ENCODE measurements at regions not wholly inside any gene's neighbourhood (a gene's known extent, or its start where the extent isn't known, plus 50 kb on each side); places are given as distances from the start of the nearest gene placed in this dataset.
A peak's percentile ranks its signal among the peaks of the same experiment; 100 is the strongest.

DNA sequence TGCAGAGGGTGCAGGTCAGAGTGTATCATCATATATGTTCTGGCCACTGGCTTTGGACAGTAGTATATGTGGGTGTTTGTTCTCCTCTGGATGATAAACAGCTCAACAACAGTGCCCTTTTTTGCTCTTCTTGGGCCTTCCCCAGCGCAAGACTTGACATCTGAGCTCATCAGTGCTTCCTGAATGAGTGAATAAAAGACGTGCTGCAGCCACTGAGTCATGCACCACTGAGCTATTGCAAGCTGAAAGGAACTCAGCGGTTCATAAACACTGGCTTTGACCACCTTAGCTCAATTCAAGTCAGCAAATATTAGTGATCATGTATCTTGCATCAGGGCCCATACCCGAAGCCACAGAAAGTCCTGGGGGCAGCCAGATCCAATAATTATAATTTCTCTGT, 105.3 kb upstream of the KCNG1 start:
- Histone ChIP-seq H3K79me2 (ENCODE audit: control insufficient read depth, insufficient read depth, low read length) (no peaks in the 10 kb centered on the region), H3K36me3 (ENCODE audit: control insufficient read depth in 2 of 2, extremely low read depth in 1 of 2, insufficient read depth in 2 of 2, low read length in 2 of 2) (no peaks in the 10 kb centered on the region), H4K20me1 (ENCODE audit: control insufficient read depth, extremely low read depth, insufficient read depth, low read length) (no peaks in the 10 kb centered on the region), H3K9me1 (ENCODE audit: control insufficient read depth, extremely low read depth, insufficient read depth, low read length) (no peaks in the 10 kb centered on the region), H3K9me3 (ENCODE audit: control insufficient read depth, low read depth, low read length) (no peaks in the 10 kb centered on the region), H2AFZ (ENCODE audit: control insufficient read depth, low read length) (no peak overlapping the region), H3K4me2 (ENCODE audit: control insufficient read depth, extremely low read depth, insufficient read depth, low read depth, low read length) (peak overlapping the region; percentile 23), H3K27me3 (ENCODE audit: control insufficient read depth, extremely low read depth, insufficient read depth, low read length) (no peaks in the 10 kb centered on the region), H3K4me1 (ENCODE audit: control insufficient read depth, extremely low read depth, insufficient read depth, low read length) (peaks cover 15% of the 10 kb centered on the region), H3K4me3 (ENCODE audit: control insufficient read depth in 2 of 3, extremely low read depth in 1 of 3, insufficient read depth in 2 of 3, low read depth in 1 of 3, low read length in 3 of 3) (no peak overlapping the region), H3K9ac (ENCODE audit: control insufficient read depth, extremely low read depth, insufficient read depth, low read length) (no peak overlapping the region), H3K27ac (ENCODE audit: control insufficient read depth, insufficient read depth, low read length) (no peak overlapping the region)
- TF ChIP-seq EZH2 (IDR thresholded peaks at IDR 0.05; ENCODE audit: low read length) = no peak
- TF ChIP-seq, protein P1, sequence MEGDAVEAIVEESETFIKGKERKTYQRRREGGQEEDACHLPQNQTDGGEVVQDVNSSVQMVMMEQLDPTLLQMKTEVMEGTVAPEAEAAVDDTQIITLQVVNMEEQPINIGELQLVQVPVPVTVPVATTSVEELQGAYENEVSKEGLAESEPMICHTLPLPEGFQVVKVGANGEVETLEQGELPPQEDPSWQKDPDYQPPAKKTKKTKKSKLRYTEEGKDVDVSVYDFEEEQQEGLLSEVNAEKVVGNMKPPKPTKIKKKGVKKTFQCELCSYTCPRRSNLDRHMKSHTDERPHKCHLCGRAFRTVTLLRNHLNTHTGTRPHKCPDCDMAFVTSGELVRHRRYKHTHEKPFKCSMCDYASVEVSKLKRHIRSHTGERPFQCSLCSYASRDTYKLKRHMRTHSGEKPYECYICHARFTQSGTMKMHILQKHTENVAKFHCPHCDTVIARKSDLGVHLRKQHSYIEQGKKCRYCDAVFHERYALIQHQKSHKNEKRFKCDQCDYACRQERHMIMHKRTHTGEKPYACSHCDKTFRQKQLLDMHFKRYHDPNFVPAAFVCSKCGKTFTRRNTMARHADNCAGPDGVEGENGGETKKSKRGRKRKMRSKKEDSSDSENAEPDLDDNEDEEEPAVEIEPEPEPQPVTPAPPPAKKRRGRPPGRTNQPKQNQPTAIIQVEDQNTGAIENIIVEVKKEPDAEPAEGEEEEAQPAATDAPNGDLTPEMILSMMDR (optimal IDR thresholded peaks at IDR 0.05 in 1 of 3, IDR thresholded peaks at IDR 0.05 in 1 of 3, conservative IDR thresholded peaks at IDR 0.05 in 1 of 3; ENCODE audit: extremely low read depth in 1 of 3, insufficient read depth in 2 of 3, low read length in 3 of 3) = no peak
- FAIRE-seq (peak; percentile 92), DNase-seq (ENCODE audit: low read depth, low spot score) (peak; percentile 30)
- dilution Hi-C loops (cut with MboI; ENCODE audit: extremely low pct_ligation_motif_present, low sequenced_read_pairs) = no loop called here

DNA sequence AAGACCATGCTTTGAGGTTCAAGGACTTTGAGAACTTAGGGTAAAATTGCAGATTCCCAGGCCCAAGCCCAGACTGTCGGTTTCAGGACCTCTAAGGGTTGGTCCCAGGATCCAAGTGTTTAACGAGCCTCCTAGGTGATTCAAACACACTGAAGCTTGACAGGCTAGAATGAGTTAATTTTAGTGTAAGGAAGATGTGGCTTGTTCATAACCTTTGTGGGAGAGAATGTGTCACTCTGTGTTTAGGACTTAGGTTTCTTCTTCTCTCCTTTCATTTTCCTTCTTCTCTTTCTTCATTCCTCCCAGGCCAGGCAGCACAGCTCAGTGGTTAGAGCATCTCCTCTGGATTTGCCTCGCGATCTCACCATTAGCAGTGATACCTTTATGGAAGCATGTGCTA, 104.8 kb upstream of the KCNG1 start:
- no peaks in the 10 kb centered on the region for H3K9me1 ChIP-seq (ENCODE audit: control insufficient read depth, extremely low read depth, insufficient read depth, low read length)
- no peaks in the 10 kb centered on the region for H3K27me3 ChIP-seq (ENCODE audit: control insufficient read depth, extremely low read depth, insufficient read depth, low read length)
- H3K9me3 ChIP-seq (ENCODE audit: control insufficient read depth, low read depth, low read length) = no peaks in the 10 kb centered on the region
- peaks cover 19% of the 10 kb centered on the region for H3K4me1 ChIP-seq (ENCODE audit: control insufficient read depth, extremely low read depth, insufficient read depth, low read length)
- DNase-seq (ENCODE audit: low read depth, low spot score) = no peak
- H4K20me1 ChIP-seq (ENCODE audit: control insufficient read depth, extremely low read depth, insufficient read depth, low read length) = no peaks in the 10 kb centered on the region
- TF ChIP-seq, protein P1 (optimal IDR thresholded peaks at IDR 0.05 in 1 of 3, IDR thresholded peaks at IDR 0.05 in 1 of 3, conservative IDR thresholded peaks at IDR 0.05 in 1 of 3; ENCODE audit: extremely low read depth in 1 of 3, insufficient read depth in 2 of 3, low read length in 3 of 3) = no peak
- no peak for TF ChIP-seq EZH2 (IDR thresholded peaks at IDR 0.05; ENCODE audit: low read length)
- no peak for FAIRE-seq
- H2AFZ ChIP-seq (ENCODE audit: control insufficient read depth, low read length) = no peak overlapping the region
- H3K79me2 ChIP-seq (ENCODE audit: control insufficient read depth, insufficient read depth, low read length) = no peaks in the 10 kb centered on the region
- dilution Hi-C loops (cut with MboI; ENCODE audit: extremely low pct_ligation_motif_present, low sequenced_read_pairs) = no loop called here
- H3K36me3 ChIP-seq (ENCODE audit: control insufficient read depth in 2 of 2, extremely low read depth in 1 of 2, insufficient read depth in 2 of 2, low read length in 2 of 2) = no peaks in the 10 kb centered on the region
- H3K27ac ChIP-seq (ENCODE audit: control insufficient read depth, insufficient read depth, low read length) = no peak overlapping the region
- no peak overlapping the region for H3K9ac ChIP-seq (ENCODE audit: control insufficient read depth, extremely low read depth, insufficient read depth, low read length)
- no peak overlapping the region for H3K4me3 ChIP-seq (ENCODE audit: control insufficient read depth in 2 of 3, extremely low read depth in 1 of 3, insufficient read depth in 2 of 3, low read depth in 1 of 3, low read length in 3 of 3)
- H3K4me2 ChIP-seq (ENCODE audit: control insufficient read depth, extremely low read depth, insufficient read depth, low read depth, low read length) = no peak overlapping the region
